ENCODE measurements at regions not wholly inside any gene's neighbourhood (a gene's known extent, or its start where the extent isn't known, plus 50 kb on each side); places are given as distances from the start of the nearest gene placed in this dataset.
"Not testable (repeated sequence)": the region's sequence is repeated elsewhere in the genome, so short reads cannot be mapped to it uniquely, and the experiment has no call there.

GRCh38 chr16:87152221-87152755 is 164.9 kb downstream of the C16orf95 start:
- no peak overlapping the region for H3K27ac ChIP-seq
- TF ChIP-seq, protein P1, sequence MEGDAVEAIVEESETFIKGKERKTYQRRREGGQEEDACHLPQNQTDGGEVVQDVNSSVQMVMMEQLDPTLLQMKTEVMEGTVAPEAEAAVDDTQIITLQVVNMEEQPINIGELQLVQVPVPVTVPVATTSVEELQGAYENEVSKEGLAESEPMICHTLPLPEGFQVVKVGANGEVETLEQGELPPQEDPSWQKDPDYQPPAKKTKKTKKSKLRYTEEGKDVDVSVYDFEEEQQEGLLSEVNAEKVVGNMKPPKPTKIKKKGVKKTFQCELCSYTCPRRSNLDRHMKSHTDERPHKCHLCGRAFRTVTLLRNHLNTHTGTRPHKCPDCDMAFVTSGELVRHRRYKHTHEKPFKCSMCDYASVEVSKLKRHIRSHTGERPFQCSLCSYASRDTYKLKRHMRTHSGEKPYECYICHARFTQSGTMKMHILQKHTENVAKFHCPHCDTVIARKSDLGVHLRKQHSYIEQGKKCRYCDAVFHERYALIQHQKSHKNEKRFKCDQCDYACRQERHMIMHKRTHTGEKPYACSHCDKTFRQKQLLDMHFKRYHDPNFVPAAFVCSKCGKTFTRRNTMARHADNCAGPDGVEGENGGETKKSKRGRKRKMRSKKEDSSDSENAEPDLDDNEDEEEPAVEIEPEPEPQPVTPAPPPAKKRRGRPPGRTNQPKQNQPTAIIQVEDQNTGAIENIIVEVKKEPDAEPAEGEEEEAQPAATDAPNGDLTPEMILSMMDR (IDR thresholded peaks at IDR 0.05) = no peak
- TF ChIP-seq ZFX (IDR thresholded peaks at IDR 0.05; ENCODE audit: borderline replicate concordance) = no peak

DNA sequence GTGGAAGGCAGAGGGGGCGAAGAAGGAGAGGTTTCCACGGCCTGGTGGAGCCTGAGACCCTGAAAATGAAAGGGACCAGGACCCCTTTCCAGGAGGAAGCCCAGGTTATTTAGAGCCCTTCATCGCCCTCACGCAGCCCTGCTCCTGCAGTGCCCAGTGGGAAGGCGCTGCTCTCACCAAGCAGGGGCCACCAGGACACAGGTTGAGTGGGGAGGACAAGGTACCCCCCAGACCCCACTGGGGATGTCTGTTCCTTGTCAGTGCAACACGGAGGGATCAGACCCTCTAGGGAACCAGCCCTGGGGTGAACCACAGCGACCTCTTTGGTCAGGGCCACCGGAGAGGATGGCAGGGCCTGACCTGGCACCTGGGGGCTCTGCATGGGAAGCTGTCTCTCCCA is 163.9 kb downstream of the C16orf95 start:
- H3K27ac ChIP-seq = no peak overlapping the region
- TF ChIP-seq, protein P1 (IDR thresholded peaks at IDR 0.05) = no peak
- no peak for TF ChIP-seq ZFX (IDR thresholded peaks at IDR 0.05; ENCODE audit: borderline replicate concordance)

- not testable (repeated sequence) for H3K27ac ChIP-seq
Observed at GRCh38 chr16:87155315-87155714, 161.9 kb downstream of the C16orf95 start.

DNA sequence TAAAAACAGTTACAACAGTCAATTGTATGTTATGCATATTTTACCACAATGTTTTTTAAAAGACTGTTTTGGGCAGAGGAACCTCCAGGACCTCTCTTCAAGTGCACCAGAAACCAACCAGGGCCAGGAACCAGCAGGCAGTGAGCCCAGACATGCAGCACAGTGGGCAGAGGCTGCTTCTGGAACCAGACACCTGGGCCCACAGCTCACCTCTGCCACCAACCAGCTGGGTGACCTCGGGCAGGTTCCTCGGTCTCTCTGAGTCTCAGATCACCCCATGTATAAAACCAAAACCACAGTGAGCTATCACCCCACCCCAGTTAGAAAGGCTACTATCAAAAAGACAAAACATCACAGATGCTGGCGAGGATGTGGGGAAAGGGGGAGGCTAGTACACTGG is 161.0 kb downstream of the C16orf95 start:
- no peak overlapping the region for H3K27ac ChIP-seq
- TF ChIP-seq, protein P1 (IDR thresholded peaks at IDR 0.05) = no peak
- TF ChIP-seq ZFX (IDR thresholded peaks at IDR 0.05; ENCODE audit: borderline replicate concordance) = no peak

DNA sequence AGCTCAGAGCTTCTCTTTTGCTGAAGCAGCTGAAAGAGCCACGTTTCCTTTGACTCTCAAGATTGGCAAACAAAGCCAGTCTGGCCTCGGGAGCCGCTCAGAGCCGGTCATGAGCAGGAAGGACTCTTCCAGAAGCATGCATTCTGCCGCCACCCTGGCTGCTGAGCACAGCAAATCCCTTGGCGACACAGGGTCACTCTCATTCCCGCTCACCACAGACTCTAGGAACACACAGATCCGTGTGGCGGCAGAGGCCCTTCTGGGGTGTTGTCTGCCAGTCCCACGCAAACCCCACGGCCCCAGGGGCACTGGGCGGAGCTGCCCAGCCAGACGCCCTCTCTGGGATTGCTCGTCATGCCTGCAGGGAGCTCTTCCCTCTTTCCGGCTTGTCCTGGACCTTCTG is 157.0 kb downstream of the C16orf95 start:
- no peak overlapping the region for H3K27ac ChIP-seq
- TF ChIP-seq, protein P1 (IDR thresholded peaks at IDR 0.05) = no peak
- TF ChIP-seq ZFX (IDR thresholded peaks at IDR 0.05; ENCODE audit: borderline replicate concordance) = no peak

- TF ChIP-seq, protein P1 (IDR thresholded peaks at IDR 0.05) = no peak
- no peak for TF ChIP-seq ZFX (IDR thresholded peaks at IDR 0.05; ENCODE audit: borderline replicate concordance)
- no peak overlapping the region for H3K27ac ChIP-seq
Observed at GRCh38 chr16:87160701-87161337, 156.4 kb downstream of the C16orf95 start.

DNA sequence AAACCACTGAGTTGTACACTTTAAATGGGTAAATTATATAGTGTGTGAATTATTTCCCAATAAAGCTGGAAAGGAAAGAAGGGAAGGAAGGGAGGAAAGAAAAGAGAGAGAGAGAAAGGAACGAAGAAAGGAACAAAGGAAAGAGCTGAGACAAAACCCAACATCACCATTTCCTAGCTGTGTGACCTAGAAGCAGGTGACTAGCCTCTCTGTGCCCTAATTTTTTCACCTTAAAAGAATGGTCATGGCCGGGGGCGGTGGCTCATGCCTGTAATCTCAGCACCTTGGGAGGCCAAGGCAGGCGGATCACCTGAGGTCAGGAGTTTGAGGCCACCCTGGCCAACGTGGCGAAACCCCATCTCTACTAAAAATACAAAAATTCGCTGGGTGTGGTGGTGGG is 155.8 kb downstream of the C16orf95 start:
- H3K27ac ChIP-seq = not testable (repeated sequence)

GRCh38 chr16:87161822-87162676 is 155.1 kb downstream of the C16orf95 start:
- TF ChIP-seq, protein P1 (IDR thresholded peaks at IDR 0.05) = no peak
- TF ChIP-seq ZFX (IDR thresholded peaks at IDR 0.05; ENCODE audit: borderline replicate concordance) = no peak
- H3K27ac ChIP-seq = no peak overlapping the region

DNA sequence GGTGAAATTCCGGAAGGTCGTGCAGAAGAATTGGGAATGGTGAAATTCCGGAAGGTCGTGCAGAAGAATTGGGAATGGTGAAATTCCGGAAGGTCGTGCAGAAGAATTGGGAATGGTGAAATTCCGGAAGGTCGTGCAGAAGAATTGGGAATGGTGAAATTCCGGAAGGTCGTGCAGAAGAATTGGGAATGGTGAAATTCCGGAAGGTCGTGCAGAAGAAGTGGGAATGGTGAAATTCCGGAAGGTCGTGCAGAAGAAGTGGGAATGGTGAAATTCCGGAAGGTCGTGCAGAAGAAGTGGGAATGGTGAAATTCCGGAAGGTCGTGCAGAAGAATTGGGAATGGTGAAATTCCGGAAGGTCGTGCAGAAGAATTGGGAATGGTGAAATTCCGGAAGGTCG is 154.4 kb downstream of the C16orf95 start:
- H3K27ac ChIP-seq = not testable (repeated sequence)

All from 22Rv1 (cell line).